H1 (cell line): ENCODE measurements at regions not wholly inside any gene's neighbourhood (a gene's known extent, or its start where the extent isn't known, plus 50 kb on each side); places are given as distances from the start of the nearest gene placed in this dataset.

Experiments used
- CTCF ChIA-PET: fragments of 300-600 bp; sonication (Branson Sonifier 250); formaldehyde crosslinking; loops from one replicate; lab custom pipeline; 2021; ENCODE audit not compliant: partially characterized antibody; lab: Charles Lee
- POLR2A ChIA-PET: fragments of 300-600 bp; sonication (Branson Sonifier 250); formaldehyde crosslinking; loops from one replicate; lab custom pipeline; 2021; ENCODE audit warnings: inconsistent platforms; ENCODE audit not compliant: partially characterized antibody; lab: Charles Lee
- DNase-seq, 2 experiments: peaks; one replicate each; pipeline versions ENCODE4 v3.0.0 to v3.0.0-alpha.2; 2010 to 2022; ENCODE audit warnings: low spot score in 2 of 2, low read depth in 1 of 2, mixed read lengths in 1 of 2
- FAIRE-seq: peaks from 2 replicates; lab custom pipeline; 2011; peaks lifted over from hg19 to GRCh38; lab: Jason Lieb, UNC
- H2AFZ ChIP-seq: 2 replicates; pipeline ENCODE4 v1.8.1; 2012; ENCODE audit warnings: low read length, inconsistent platforms
- H2AK5ac ChIP-seq: 2 replicates; pipeline ENCODE4 v1.6.1; 2013; ENCODE audit warnings: low read depth, low read length
- H2BK120ac ChIP-seq: replicated peaks from 2 replicates; pipeline ENCODE3; 2013; ENCODE audit warnings: low read depth, low read length, inconsistent platforms
- H2BK12ac ChIP-seq: 2 replicates; pipeline ENCODE4 v1.6.1; 2013; ENCODE audit warnings: low read depth, low read length
- H2BK15ac ChIP-seq: 2 replicates; pipeline ENCODE4 v1.6.1; 2013; ENCODE audit warnings: low read length
- H2BK20ac ChIP-seq: 2 replicates; pipeline ENCODE4 v1.6.1; 2013; ENCODE audit warnings: low read length
- H2BK5ac ChIP-seq: 2 replicates; pipeline ENCODE4 v1.6.1; 2013; ENCODE audit warnings: low read depth, low read length
- H3K14ac ChIP-seq: 2 replicates; pipeline ENCODE4 v1.6.1; 2013; ENCODE audit warnings: inconsistent platforms; ENCODE audit not compliant: insufficient read length
- H3K18ac ChIP-seq: 2 replicates; pipeline ENCODE4 v1.6.1; 2013; ENCODE audit warnings: low read length; ENCODE audit errors: extremely low read depth
- H3K23ac ChIP-seq: 2 replicates; pipeline ENCODE4 v1.6.1; 2013; ENCODE audit warnings: inconsistent platforms; ENCODE audit not compliant: insufficient read length
- H3K23me2 ChIP-seq: 2 replicates; pipeline ENCODE4 v1.6.1; 2013; ENCODE audit warnings: low read depth, low read length
- H3K27ac ChIP-seq: 2 replicates; pipeline ENCODE4 v1.6.1; 2011; ENCODE audit warnings: low read depth, low read length, inconsistent platforms
- H3K27me3 ChIP-seq, 4 experiments: replicated peaks in 1 of 4; 1 replicate in 1 of 4; 2 replicates in 3 of 4; pipeline versions ENCODE4 v1.6.1 to v1.8.1; 2011 to 2013; ENCODE audit warnings: low read length in 3 of 4, mild to moderate bottlenecking in 3 of 4, inconsistent platforms in 2 of 4, mixed read lengths in 2 of 4, moderate library complexity in 1 of 4; ENCODE audit not compliant: control insufficient read depth in 3 of 4, insufficient read depth in 3 of 4; ENCODE audit errors: extremely low read depth in 1 of 4
- H3K36me3 ChIP-seq, 4 experiments: 2 replicates each; pipeline versions ENCODE4 v1.6.1 to v1.8.1; 2011 to 2013; ENCODE audit warnings: mild to moderate bottlenecking in 4 of 4, low read length in 3 of 4, moderate library complexity in 2 of 4, control low read depth in 1 of 4, inconsistent platforms in 1 of 4; ENCODE audit not compliant: insufficient read depth in 4 of 4, control insufficient read depth in 2 of 4
- H3K4ac ChIP-seq: replicated peaks from 2 replicates; pipeline ENCODE3; 2013; ENCODE audit warnings: low read length, low read depth, mixed read lengths, inconsistent platforms; ENCODE audit not compliant: insufficient read length
- H3K4me1 ChIP-seq, 4 experiments: replicated peaks in 1 of 4; 1 replicate in 1 of 4; 2 replicates in 3 of 4; pipeline versions ENCODE4 v1.6.1 to v1.8.1; 2011 to 2013; ENCODE audit warnings: low read length in 3 of 4, inconsistent platforms in 2 of 4, mixed read lengths in 1 of 4; ENCODE audit not compliant: insufficient read depth in 4 of 4, control insufficient read depth in 3 of 4
- H3K4me2 ChIP-seq, 2 experiments: 2 replicates each; pipeline versions ENCODE4 v1.6.1 to v1.8.1; 2011 to 2013; ENCODE audit warnings: low read depth in 2 of 2, low read length in 2 of 2, control low read depth in 1 of 2, inconsistent platforms in 1 of 2, mild to moderate bottlenecking in 1 of 2; ENCODE audit not compliant: insufficient read depth in 1 of 2
- H3K4me3 ChIP-seq, 4 experiments: fragments of 200-600, 300-600 bp in 1 of 4; sonication (generic), shearing (Covaris generic), sonication (Bioruptor Twin) in 1 of 4; 2 replicates each; pipeline versions ENCODE4 v1.5.1 to v1.8.1; 2011 to 2016; ENCODE audit warnings: low read length in 4 of 4, low read depth in 3 of 4, control low read depth in 2 of 4, inconsistent platforms in 2 of 4, mild to moderate bottlenecking in 2 of 4, mixed read lengths in 1 of 4, moderate library complexity in 1 of 4; ENCODE audit not compliant: insufficient read depth in 2 of 4; ENCODE audit errors: extremely low read depth in 1 of 4
- H3K56ac ChIP-seq: replicated peaks from 2 replicates; pipeline ENCODE3; 2013; ENCODE audit warnings: low read depth, mild to moderate bottlenecking, mixed read lengths, low read length, inconsistent platforms; ENCODE audit not compliant: insufficient read length
- H3K79me1 ChIP-seq: 2 replicates; pipeline ENCODE4 v1.6.1; 2013; ENCODE audit warnings: low read depth, low read length, control low read depth
- H3K79me2 ChIP-seq, 2 experiments: 2 replicates each; pipeline versions ENCODE4 v1.6.1 to v1.8.1; 2012 to 2013; ENCODE audit warnings: low read length in 2 of 2, mild to moderate bottlenecking in 2 of 2, inconsistent platforms in 1 of 2; ENCODE audit not compliant: insufficient read depth in 2 of 2, control insufficient read depth in 1 of 2
- H3K9ac ChIP-seq, 4 experiments: replicated peaks in 1 of 4; 1 replicate in 1 of 4; 2 replicates in 3 of 4; pipeline versions ENCODE4 v1.6.1 to v1.8.1; 2011 to 2013; ENCODE audit warnings: low read depth in 3 of 4, low read length in 3 of 4, control low read depth in 2 of 4, mild to moderate bottlenecking in 2 of 4, moderate library complexity in 2 of 4, inconsistent platforms in 1 of 4; ENCODE audit errors: extremely low read depth in 1 of 4
- H3K9me3 ChIP-seq, 2 experiments: 2 replicates each; pipeline versions ENCODE4 v1.6.1 to v1.8.1; 2012 to 2013; ENCODE audit warnings: mild to moderate bottlenecking in 2 of 2, moderate library complexity in 2 of 2, control low read depth in 1 of 2, inconsistent platforms in 1 of 2, low read depth in 1 of 2, low read length in 1 of 2, mixed read lengths in 1 of 2; ENCODE audit not compliant: insufficient read depth in 2 of 2
- H4K20me1 ChIP-seq, 2 experiments: replicated peaks in 1 of 2; 2 replicates each; pipeline versions ENCODE3 to v1.8.1; 2011 to 2013; ENCODE audit warnings: inconsistent platforms in 2 of 2, low read length in 2 of 2, mild to moderate bottlenecking in 1 of 2; ENCODE audit not compliant: insufficient read depth in 2 of 2, control insufficient read depth in 1 of 2
- H4K5ac ChIP-seq: 2 replicates; pipeline ENCODE4 v1.6.1; 2013; ENCODE audit warnings: low read length, low read depth, mixed read lengths, inconsistent platforms; ENCODE audit not compliant: insufficient read length
- H4K8ac ChIP-seq: 2 replicates; pipeline ENCODE4 v1.8.0; 2013; ENCODE audit warnings: mild to moderate bottlenecking, moderate library complexity, low read length, inconsistent platforms; ENCODE audit not compliant: insufficient read depth; ENCODE audit errors: extremely low read depth
- H4K91ac ChIP-seq: replicated peaks from 2 replicates; pipeline ENCODE3; 2013; ENCODE audit warnings: low read length, mixed read lengths, inconsistent platforms; ENCODE audit not compliant: insufficient read length
- CBX5 ChIP-seq: fragments of 300-800, 300-1000 bp; sonication (generic); IDR thresholded peaks from 2 replicates; pipeline ENCODE4 v1.7.1; 2016; ENCODE audit warnings: antibody characterized with exemption, low read length, low read depth
- CBX8 ChIP-seq: fragments of 300-800, 300-1000 bp; sonication (generic); IDR thresholded peaks from 2 replicates; pipeline ENCODE4 v1.7.1; 2016; ENCODE audit warnings: low read depth, low read length, borderline replicate concordance
- CREB1 ChIP-seq: IDR thresholded peaks from 2 replicates; pipeline ENCODE4 v1.6.1; 2012; ENCODE audit warnings: inconsistent platforms
- SIX5 ChIP-seq: IDR thresholded peaks from 2 replicates; pipeline ENCODE4 v1.6.1; 2011; ENCODE audit warnings: mild to moderate bottlenecking, low read depth, low read length
- TAF7 ChIP-seq: optimal IDR thresholded peaks from 2 replicates; pipeline ENCODE3; 2011; ENCODE audit warnings: low read depth, mild to moderate bottlenecking, inconsistent platforms, low read length, moderate library complexity, borderline replicate concordance
- TBP ChIP-seq: IDR thresholded peaks from 2 replicates; pipeline ENCODE4 v1.6.1; 2011; ENCODE audit warnings: low read depth, low read length, improper control_type of control experiment
- TEAD4 ChIP-seq: IDR thresholded peaks from 2 replicates; pipeline ENCODE4 v1.6.1; 2012; ENCODE audit warnings: low read depth, low read length, inconsistent platforms, mixed read lengths
- ZNF274 ChIP-seq: IDR thresholded peaks from 2 replicates; pipeline ENCODE4 v1.7.0; 2012; ENCODE audit warnings: low read length, borderline replicate concordance; ENCODE audit errors: extremely low read depth
- WGBS, 2 experiments: shearing (Covaris generic) in 1 of 2; methylation state at CpG; one replicate each; pipeline versions ENCODE4 v1.1.6 to v1.1.7; 2013 to 2015; ENCODE audit warnings: low lambda C conversion rate in 2 of 2, mixed read lengths in 2 of 2, inconsistent platforms in 1 of 2, low coverage in 1 of 2, missing lambda C conversion rate in 1 of 2; ENCODE audit not compliant: insufficient replicate concordance in 2 of 2, insufficient coverage in 1 of 2, insufficient read length in 1 of 2; ENCODE audit errors: extremely low coverage in 1 of 2, missing lambda C conversion rate in 1 of 2; 5-methylcytosine and 5-hydroxymethylcytosine counted together

DNA sequence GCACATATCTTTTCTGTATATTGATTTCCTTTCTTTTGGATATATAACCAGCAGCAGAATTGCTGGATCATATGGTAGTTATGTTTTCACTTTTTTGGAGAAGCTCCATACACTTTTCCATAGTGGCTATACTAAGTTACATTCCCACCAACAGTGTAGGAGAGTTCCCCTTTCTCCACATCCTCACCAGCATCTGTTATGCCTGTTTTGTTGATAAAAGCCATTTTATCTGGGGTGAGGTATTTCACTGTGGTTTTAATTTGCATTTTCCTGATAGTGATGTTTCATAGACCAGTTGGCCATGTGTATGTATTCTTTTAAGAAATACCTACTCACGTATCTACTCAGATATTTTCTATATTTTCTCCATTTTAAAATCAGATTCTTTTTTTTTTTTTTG, 419.3 kb upstream of the FAT3 start:
- no peak overlapping the region for H4K5ac ChIP-seq
- no peak overlapping the region for H2BK12ac ChIP-seq
- no peaks in the 10 kb centered on the region for H3K27me3 ChIP-seq
- POLR2A ChIA-PET: no interaction called here
- H3K23ac ChIP-seq: no peak overlapping the region
- FAIRE-seq (no peak), DNase-seq (no peak)
- no peaks in the 10 kb centered on the region; a peak in 2 of 4 replicates for H3K9me3 ChIP-seq
- H3K27ac ChIP-seq: no peak overlapping the region
- H4K91ac ChIP-seq: no peak overlapping the region
- no peak overlapping the region for H2BK20ac ChIP-seq
- no peak overlapping the region for H3K4me2 ChIP-seq
- no peak overlapping the region for H3K4me3 ChIP-seq
- H3K23me2 ChIP-seq: no peaks in the 10 kb centered on the region
- no peaks in the 10 kb centered on the region for H3K36me3 ChIP-seq
- H3K14ac ChIP-seq: no peak overlapping the region
- peaks cover 0 to 15% (median 7%) of the 10 kb centered on the region in 4 experiments; a peak in 5 of 7 replicates for H3K4me1 ChIP-seq
- no peak overlapping the region for H2AFZ ChIP-seq
- CTCF ChIA-PET: no interaction called here
- WGBS, 2 experiments: 95% methylated on average over 1 of the region's 1 CpG; no CpG with 5 or more reads in 1 of the 2 experiments
- no peak overlapping the region for H4K8ac ChIP-seq
- no peak overlapping the region for H3K18ac ChIP-seq
- no peaks in the 10 kb centered on the region for H4K20me1 ChIP-seq
- H2AK5ac ChIP-seq: no peak overlapping the region
- H2BK15ac ChIP-seq: no peak overlapping the region
- H3K56ac ChIP-seq: no peak overlapping the region
- H2BK120ac ChIP-seq: no peak overlapping the region
- H3K79me1 ChIP-seq: no peaks in the 10 kb centered on the region
- H2BK5ac ChIP-seq: no peak overlapping the region
- no peaks in the 10 kb centered on the region for H3K79me2 ChIP-seq
- no peak for TF ChIP-seq TEAD4
- no peak for TF ChIP-seq CBX8
- TF ChIP-seq CREB1: no peak
- TF ChIP-seq ZNF274: no peak
- no peak for TF ChIP-seq SIX5
- no peak for TF ChIP-seq TAF7
- TF ChIP-seq CBX5: no peak
- no peak for TF ChIP-seq TBP
- TF ChIP-seq, all 59 proteins: peak for 0
- Histone ChIP-seq H3K9ac (no peak overlapping the region), H3K4ac (no peak overlapping the region)
